Activated CD4-positive, CD25-positive, alpha-beta regulatory T cell treated with anti-CD3 and anti-CD28 coated beads, Interleukin-2, amount 50 U/mL, for 24 hours (primary cell): ENCODE measurements at regions not wholly inside any gene's neighbourhood (a gene's known extent, or its start where the extent isn't known, plus 50 kb on each side); places are given as distances from the start of the nearest gene placed in this dataset.

Experiments
- ATAC-seq, 2 donors: fragments of 150-1000 bp; cut with Tn5 transposase; one replicate each; pipeline ENCODE4 v1.10.0; 2021; ENCODE audit warnings: mild to moderate bottlenecking in 1 of 2, moderate library complexity in 1 of 2

- no peak for ATAC-seq
These were observed 247.5 kb downstream of the NSG2 start for GRCh38 chr5:174293006-174293405.

GRCh38 chr5:174293481-174293880 lies 248.0 kb downstream of the NSG2 start:
- no peak for ATAC-seq

- no peak for ATAC-seq
These were observed 249.6 kb downstream of the NSG2 start for GRCh38 chr5:174294891-174295620.

- no peak for ATAC-seq
These were observed 250.4 kb downstream of the NSG2 start for GRCh38 chr5:174295702-174296436.

GRCh38 chr5:174300118-174300940 lies 254.8 kb downstream of the NSG2 start:
- ATAC-seq: no peak

- ATAC-seq: no peak
These were observed 255.6 kb downstream of the NSG2 start for GRCh38 chr5:174300941-174301761.

GRCh38 chr5:174301848-174302625 lies 256.5 kb downstream of the NSG2 start:
- ATAC-seq: no peak

- no peak for ATAC-seq
These were observed 257.5 kb downstream of the NSG2 start for GRCh38 chr5:174303035-174303434.

GRCh38 chr5:174303437-174304045 lies 258.0 kb downstream of the NSG2 start:
- ATAC-seq: no peak

GRCh38 chr5:174305241-174305681 lies 259.8 kb downstream of the NSG2 start:
- ATAC-seq: no peak

GRCh38 chr5:174306345-174307030 lies 261.0 kb downstream of the NSG2 start:
- no peak for ATAC-seq

- no peak for ATAC-seq
These were observed 261.5 kb downstream of the NSG2 start for GRCh38 chr5:174307031-174307408.

- no peak for ATAC-seq
These were observed 262.3 kb downstream of the NSG2 start for GRCh38 chr5:174307656-174308271.

GRCh38 chr5:174309131-174309795 lies 263.8 kb downstream of the NSG2 start:
- ATAC-seq: no peak

- no peak for ATAC-seq
These were observed 264.7 kb downstream of the NSG2 start for GRCh38 chr5:174310243-174310642.

- ATAC-seq: no peak
These were observed 265.2 kb downstream of the NSG2 start for GRCh38 chr5:174310706-174311105.

GRCh38 chr5:174311121-174311520 lies 265.6 kb downstream of the NSG2 start:
- ATAC-seq: no peak

- peak; percentile 41 to 45 for ATAC-seq
These were observed 266.2 kb downstream of the NSG2 start for GRCh38 chr5:174311531-174312269.

GRCh38 chr5:174312270-174312617 lies 266.7 kb downstream of the NSG2 start:
- ATAC-seq: no peak
